Hepatic stellate cell (primary cell): ENCODE measurements at regions not wholly inside any gene's neighbourhood (a gene's known extent, or its start where the extent isn't known, plus 50 kb on each side); places are given as distances from the start of the nearest gene placed in this dataset.

Experiments used
- DNase-seq: peaks from one replicate; pipeline ENCODE4 v3.0.0; 2011; ENCODE audit warnings: low spot score

GRCh38 chr13:40389081-40389641 is 277.3 kb downstream of the FOXO1 start:
- no peak for DNase-seq

DNA sequence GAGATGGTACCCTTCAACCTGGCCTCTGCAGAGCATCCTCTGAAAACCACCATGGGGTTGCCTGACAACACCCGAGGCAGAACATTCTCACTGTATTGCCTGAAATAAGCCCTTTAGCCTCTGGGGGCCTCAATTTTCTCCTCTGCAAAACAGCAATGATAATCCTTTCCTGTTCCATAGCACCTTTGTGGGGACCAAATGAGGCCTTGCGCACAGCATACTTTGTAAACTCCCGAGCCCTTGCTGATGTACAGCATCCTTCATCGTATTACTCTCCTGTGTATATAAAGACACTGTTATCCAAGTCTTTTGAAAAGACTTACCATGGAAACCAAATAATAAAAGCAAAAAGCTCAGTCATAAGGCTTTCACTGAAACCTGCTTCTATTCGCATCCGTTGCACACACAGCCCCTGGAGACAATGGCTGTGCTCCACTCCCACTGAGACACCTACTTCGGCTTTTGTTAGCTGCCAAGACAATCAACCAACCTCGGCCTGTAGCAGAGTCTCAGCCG is 276.0 kb downstream of the FOXO1 start:
- DNase-seq: no peak

GRCh38 chr13:40391788-40392187 is 274.7 kb downstream of the FOXO1 start:
- no peak for DNase-seq

DNA sequence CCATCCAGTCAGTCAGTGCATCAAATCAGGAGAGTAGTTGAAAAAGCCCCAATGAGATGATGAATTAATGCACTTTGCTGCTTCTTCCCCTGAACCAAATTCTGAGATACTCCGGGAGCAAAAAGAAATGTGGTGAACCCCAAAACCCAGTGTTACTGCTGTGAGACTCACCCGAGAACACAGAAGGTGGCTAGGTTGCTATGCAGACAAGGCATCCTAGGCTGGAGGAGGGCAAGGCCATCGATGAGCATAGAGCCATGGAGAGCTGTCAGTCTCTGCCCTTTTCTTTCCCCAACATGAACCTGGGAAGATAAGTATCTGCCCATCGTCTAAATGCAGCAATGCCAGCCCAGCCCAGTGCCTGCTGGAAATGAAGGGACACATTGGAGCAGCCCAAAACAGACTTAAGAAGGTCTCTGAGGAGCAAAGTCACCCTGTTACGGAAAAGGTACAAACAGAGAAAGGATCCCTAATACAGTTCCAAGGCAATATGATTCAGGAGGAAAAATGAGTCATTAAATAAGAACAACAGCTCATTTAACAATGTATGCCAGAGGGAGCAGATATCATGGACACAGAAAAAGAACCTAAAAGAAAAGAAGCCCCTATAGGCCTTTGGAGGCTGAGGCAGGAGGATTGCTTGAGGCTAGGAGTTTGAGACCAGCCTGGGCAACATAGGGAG is 272.0 kb downstream of the FOXO1 start:
- DNase-seq: no peak

DNA sequence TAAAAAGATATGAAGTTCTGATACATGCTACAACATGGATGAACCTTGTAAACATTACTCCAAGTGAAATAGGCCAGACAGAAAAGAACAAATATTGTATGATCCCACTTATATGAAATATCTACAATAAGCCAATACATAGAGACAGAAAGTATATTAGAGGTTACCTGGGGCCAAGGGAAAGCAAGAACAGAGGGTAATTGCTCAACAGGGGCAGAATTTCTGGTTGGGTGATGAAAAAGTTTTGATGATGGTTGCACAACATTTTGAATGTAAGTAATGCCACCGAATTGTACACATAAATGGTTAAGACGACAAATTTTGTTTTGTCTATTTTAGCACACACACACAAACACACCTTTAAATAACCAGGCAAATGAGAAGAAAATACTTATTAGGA is 268.4 kb downstream of the FOXO1 start:
- DNase-seq: no peak

- DNase-seq: no peak
Observed at GRCh38 chr13:40399756-40400155, 266.7 kb downstream of the FOXO1 start.

GRCh38 chr13:40401911-40402776 is 264.3 kb downstream of the FOXO1 start:
- DNase-seq: peak; percentile 72

GRCh38 chr13:40402931-40403431 is 263.5 kb downstream of the FOXO1 start:
- peak; percentile 42 for DNase-seq

DNA sequence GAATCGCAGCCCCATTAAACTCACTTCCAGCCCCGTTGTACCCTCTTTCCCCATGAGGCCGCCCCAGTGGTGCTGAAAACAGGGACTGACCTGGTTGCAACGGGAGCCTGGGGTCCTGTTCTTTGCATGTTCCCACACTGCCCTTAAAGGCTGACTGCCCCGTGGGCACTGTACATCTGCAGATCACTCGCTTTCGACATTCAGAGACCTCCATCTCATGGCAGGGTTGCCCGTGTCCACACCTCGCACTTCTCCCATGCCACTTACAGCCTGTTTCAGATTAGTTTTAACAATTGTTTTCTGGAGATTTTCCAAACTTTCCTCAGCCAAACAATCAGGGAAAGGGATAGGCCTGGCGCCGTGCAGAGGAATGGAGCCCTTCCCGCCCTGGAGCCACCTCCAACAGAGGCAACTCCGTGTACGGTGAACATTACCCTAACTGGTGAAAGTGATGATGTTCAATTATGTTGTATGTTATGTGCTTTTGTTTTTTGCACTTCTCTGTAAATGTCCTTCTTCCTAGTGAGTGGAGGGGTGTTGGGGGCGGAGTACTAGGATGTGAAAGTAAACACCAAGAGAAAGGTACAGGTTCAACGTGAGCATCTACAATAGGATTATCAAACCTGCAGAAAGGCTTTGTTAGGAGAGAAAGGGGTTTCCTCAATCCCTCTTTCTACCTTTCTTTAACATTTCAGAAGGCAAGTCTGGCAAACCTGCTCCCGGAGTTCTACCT is 262.8 kb downstream of the FOXO1 start:
- no peak for DNase-seq

DNA sequence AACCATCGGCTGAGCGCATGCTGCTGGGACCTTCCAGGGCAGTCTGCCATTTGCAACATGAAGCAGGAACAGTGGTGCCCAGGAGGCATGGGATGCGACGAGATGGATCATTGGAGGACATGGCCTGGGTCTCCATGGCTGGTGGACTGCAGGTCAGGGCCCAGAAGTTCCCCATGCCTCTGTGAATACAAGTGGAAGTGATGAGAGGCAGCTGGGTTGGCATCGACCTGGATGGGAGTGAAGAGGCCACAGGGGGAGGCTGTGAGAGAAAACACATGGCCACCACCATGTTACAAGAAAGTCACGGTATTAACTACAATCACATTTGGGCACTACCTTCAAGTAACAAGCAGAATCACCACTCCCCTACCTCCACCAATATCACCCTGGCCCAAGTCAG is 262.0 kb downstream of the FOXO1 start:
- DNase-seq: no peak

DNA sequence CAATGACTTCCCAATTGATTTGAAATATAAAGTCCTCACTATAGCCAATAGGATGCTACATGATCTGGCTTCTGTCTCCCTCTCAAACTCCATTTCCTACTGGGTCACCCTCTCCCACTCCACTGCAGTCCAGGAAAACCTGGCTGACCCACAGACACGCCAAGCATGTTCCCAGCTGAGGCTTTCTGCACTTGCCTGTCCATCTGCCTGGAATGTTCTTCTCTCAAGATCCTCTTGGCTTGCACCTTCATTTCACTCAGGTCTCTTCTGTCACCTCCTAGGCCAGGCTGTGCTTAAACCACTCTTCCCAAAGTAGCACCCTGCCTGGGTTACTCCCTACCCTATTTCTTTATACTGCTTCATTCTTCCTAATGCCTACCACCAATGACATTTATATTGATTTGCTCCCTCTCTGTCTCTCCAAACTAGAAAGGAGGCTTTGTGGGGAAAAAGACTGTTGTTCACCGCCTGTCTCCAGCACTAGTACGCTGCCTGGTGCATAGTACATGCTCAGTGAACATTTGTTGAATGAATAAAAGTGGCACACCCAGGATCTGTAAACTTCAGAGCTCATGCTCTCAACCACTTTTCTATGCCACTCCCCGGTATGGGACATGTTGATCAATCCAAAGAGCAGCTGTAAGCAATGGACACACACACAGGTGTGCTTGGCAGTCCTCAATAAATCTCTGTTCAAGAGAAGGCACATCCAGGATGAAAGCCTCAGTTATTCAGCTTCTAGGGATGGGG is 261.3 kb downstream of the FOXO1 start:
- no peak for DNase-seq

DNA sequence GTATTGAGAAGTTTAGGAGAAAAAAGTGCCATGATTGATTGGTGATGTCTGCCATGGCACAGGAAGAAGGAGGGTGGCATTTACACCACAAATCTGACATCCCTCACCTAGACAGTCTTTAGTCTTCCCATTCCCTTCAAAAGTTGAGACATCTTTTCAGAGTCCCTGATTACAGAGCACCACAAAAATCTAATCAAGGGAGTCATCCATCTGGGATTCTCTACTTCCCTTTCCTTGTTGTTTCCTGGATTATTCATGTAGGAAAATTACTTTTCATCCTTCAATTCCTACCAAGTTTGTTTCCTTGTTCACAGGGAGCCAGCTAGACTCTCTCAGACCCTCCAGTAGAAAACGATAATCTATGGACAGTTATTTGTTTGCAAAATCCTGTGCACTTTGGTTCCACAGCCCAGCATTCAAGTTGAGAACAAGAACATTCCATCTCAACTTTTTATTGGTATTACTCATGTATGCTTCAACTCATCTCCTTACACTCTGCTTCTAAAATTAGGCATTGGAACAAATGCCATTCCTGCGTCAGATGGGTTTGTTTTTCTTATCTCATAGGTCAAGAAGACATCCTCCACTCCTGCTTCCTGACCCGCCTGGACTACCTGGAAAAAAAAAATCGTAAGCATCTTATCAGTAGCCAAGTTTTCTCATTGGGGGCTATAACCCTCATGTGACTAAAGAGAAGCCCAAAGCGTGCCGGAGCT is 259.9 kb downstream of the FOXO1 start:
- DNase-seq: peak; percentile 29

- no peak for DNase-seq
Observed at GRCh38 chr13:40407567-40407966, 258.9 kb downstream of the FOXO1 start.

- DNase-seq: no peak
Observed at GRCh38 chr13:40408602-40409001, 257.8 kb downstream of the FOXO1 start.

DNA sequence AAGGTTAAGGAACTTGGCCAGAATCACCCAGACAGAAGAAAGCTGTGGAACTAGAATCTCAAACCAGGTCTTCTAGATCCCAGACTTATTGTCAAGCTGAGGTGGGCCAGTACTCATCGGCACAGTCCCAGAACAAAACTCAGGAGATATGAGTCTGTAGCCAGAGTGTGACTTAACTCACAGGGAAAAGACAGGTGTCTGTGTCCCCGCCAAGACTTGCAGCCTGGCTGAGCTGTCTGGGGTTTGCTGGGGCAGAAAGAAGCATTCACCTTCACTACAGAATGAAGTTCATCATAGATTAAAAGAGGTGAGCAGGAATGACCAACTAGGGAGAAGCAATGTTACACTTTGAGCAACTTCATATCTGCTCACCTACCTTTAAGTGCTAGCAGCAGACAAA is 257.2 kb downstream of the FOXO1 start:
- no peak for DNase-seq

GRCh38 chr13:40410315-40410714 is 256.1 kb downstream of the FOXO1 start:
- no peak for DNase-seq

- no peak for DNase-seq
Observed at GRCh38 chr13:40420160-40420740, 246.2 kb downstream of the FOXO1 start.

GRCh38 chr13:40422588-40423235 is 243.7 kb downstream of the FOXO1 start:
- DNase-seq: no peak

DNA sequence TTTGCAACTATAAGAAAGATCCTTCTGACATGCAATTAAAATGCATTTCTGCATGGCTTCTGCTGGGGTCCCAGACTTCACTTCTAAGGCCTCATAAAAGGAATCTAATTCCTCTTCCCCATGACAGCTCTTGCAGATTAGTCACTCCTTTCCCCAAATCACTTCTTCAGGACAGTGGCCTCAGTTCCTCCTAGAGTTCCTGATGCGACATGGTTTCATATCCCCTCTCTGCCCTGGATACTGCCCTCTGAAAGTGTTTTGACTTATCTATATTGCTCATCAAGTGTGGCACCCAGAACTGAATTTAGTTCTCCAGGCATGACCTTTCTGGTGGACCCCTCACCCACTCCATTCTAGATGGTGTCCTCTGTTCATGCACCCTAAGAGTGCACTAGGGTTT is 238.1 kb downstream of the FOXO1 start:
- DNase-seq: no peak
